Left renal cortex interstitium (tissue), 4 donors: ENCODE measurements at regions not wholly inside any gene's neighbourhood (a gene's known extent, or its start where the extent isn't known, plus 50 kb on each side); places are given as distances from the start of the nearest gene placed in this dataset.

Experiments
- DNase-seq, 4 donors: peaks; one replicate each; pipeline ENCODE4 v3.0.0-alpha.2; 2013; ENCODE audit warnings: low read depth in 4 of 4, low spot score in 2 of 4, missing footprints in 1 of 4

- no peak for DNase-seq
Observed at GRCh38 chr15:38042707-38043445, 108.4 kb downstream of the TMCO5A start.

GRCh38 chr15:38046257-38047051, 112.0 kb downstream of the TMCO5A start:
- DNase-seq: no peak

- DNase-seq: no peak
Observed at GRCh38 chr15:38048001-38048455, 113.6 kb downstream of the TMCO5A start.

GRCh38 chr15:38049891-38050290, 115.5 kb downstream of the TMCO5A start:
- DNase-seq: no peak

- DNase-seq: no peak
Observed at GRCh38 chr15:38050529-38051448, 116.3 kb downstream of the TMCO5A start.

- no peak for DNase-seq
Observed at GRCh38 chr15:38053205-38053604, 118.8 kb downstream of the TMCO5A start.

GRCh38 chr15:38053776-38054175, 119.3 kb downstream of the TMCO5A start:
- DNase-seq: no peak

- DNase-seq: no peak
Observed at GRCh38 chr15:38054488-38054887, 120.0 kb downstream of the TMCO5A start.

GRCh38 chr15:38058596-38059075, 124.2 kb downstream of the TMCO5A start:
- no peak for DNase-seq

GRCh38 chr15:38059665-38060064, 125.2 kb downstream of the TMCO5A start:
- DNase-seq: no peak

- DNase-seq: no peak
Observed at GRCh38 chr15:38061856-38062649, 127.6 kb downstream of the TMCO5A start.

- DNase-seq: no peak
Observed at GRCh38 chr15:38062696-38063095, 128.3 kb downstream of the TMCO5A start.

GRCh38 chr15:38065721-38066345, 131.4 kb downstream of the TMCO5A start:
- no peak for DNase-seq

GRCh38 chr15:38066612-38067011, 132.2 kb downstream of the TMCO5A start:
- DNase-seq: no peak

- no peak for DNase-seq
Observed at GRCh38 chr15:38068626-38069391, 134.4 kb downstream of the TMCO5A start.

GRCh38 chr15:38069511-38070011, 135.1 kb downstream of the TMCO5A start:
- DNase-seq: no peak

- DNase-seq: no peak
Observed at GRCh38 chr15:38070778-38071177, 136.3 kb downstream of the TMCO5A start.

- DNase-seq: no peak
Observed at GRCh38 chr15:38071211-38071972, 137.0 kb downstream of the TMCO5A start.
